GM12891 (cell line): ENCODE measurements at regions not wholly inside any gene's neighbourhood (a gene's known extent, or its start where the extent isn't known, plus 50 kb on each side); places are given as distances from the start of the nearest gene placed in this dataset.

Source experiments
- DNase-seq: peaks from one replicate; pipeline ENCODE4 v3.0.0; 2011; ENCODE audit warnings: low spot score; ENCODE audit not compliant: insufficient read length
- FAIRE-seq: peaks from 2 replicates; lab custom pipeline; 2011; peaks lifted over from hg19 to GRCh38; lab: Jason Lieb, UNC
- PAX5 ChIP-seq: IDR thresholded peaks from 2 replicates; pipeline ENCODE4 v1.6.1; 2011; ENCODE audit warnings: low read length, moderate library complexity, mild to moderate bottlenecking; ENCODE audit not compliant: insufficient read depth, severe bottlenecking
- POLR2A ChIP-seq: IDR thresholded peaks from 2 replicates; pipeline ENCODE4 v1.6.1; 2011; ENCODE audit warnings: low read depth, low read length, control low read depth
- POLR2AphosphoS5 ChIP-seq: IDR thresholded peaks from 2 replicates; pipeline ENCODE4 v1.6.1; 2011; ENCODE audit warnings: low read depth, low read length, control low read depth
- POU2F2 ChIP-seq: IDR thresholded peaks from 2 replicates; pipeline ENCODE4 v1.6.1; 2011; ENCODE audit warnings: low read depth, mild to moderate bottlenecking, control low read depth, low read length, moderate library complexity
- SPI1 ChIP-seq: IDR thresholded peaks from 2 replicates; pipeline ENCODE4 v1.6.1; 2011; ENCODE audit warnings: low read depth, low read length, control low read depth
- TAF1 ChIP-seq: IDR thresholded peaks from 2 replicates; pipeline ENCODE4 v1.6.1; 2011; ENCODE audit warnings: low read depth, low read length, control low read depth

- FAIRE-seq (no peak), DNase-seq (no peak)
- TF ChIP-seq POLR2AphosphoS5 (no peak), SPI1 (no peak), POU2F2 (no peak), TAF1 (no peak), POLR2A (no peak), PAX5 (no peak)
Measured at GRCh38 chr16:76756951-76757350, 434.0 kb upstream of the MON1B start.

GRCh38 chr16:76766538-76766937 is 424.5 kb upstream of the MON1B start:
- no peak for FAIRE-seq
- no peak for DNase-seq
- TF ChIP-seq SPI1: no peak
- TF ChIP-seq TAF1: no peak
- TF ChIP-seq POLR2A: no peak
- no peak for TF ChIP-seq PAX5
- TF ChIP-seq POU2F2: no peak
- no peak for TF ChIP-seq POLR2AphosphoS5

- FAIRE-seq (no peak), DNase-seq (no peak)
- TF ChIP-seq PAX5 (no peak), TAF1 (no peak), POLR2AphosphoS5 (no peak), POLR2A (no peak), POU2F2 (no peak), SPI1 (no peak)
Measured at GRCh38 chr16:76768316-76768715, 422.7 kb upstream of the MON1B start.

- TF ChIP-seq TAF1 (no peak), PAX5 (no peak)
- DNase-seq (no peak), FAIRE-seq (no peak)
Measured at GRCh38 chr16:76768948-76769347, 422.0 kb upstream of the MON1B start.

GRCh38 chr16:76771216-76771615 is 419.8 kb upstream of the MON1B start:
- no peak for TF ChIP-seq POU2F2
- TF ChIP-seq PAX5: no peak
- TF ChIP-seq POLR2A: no peak
- no peak for TF ChIP-seq TAF1
- TF ChIP-seq SPI1: no peak
- no peak for TF ChIP-seq POLR2AphosphoS5
- FAIRE-seq (no peak), DNase-seq (no peak)

- TF ChIP-seq POU2F2 (no peak), TAF1 (no peak), POLR2AphosphoS5 (no peak), SPI1 (no peak), POLR2A (no peak), PAX5 (no peak)
- DNase-seq (no peak), FAIRE-seq (no peak)
Measured at GRCh38 chr16:76777721-76778465, 413.1 kb upstream of the MON1B start.

- DNase-seq (no peak), FAIRE-seq (no peak)
- no peak for TF ChIP-seq SPI1
- no peak for TF ChIP-seq POLR2A
- no peak for TF ChIP-seq TAF1
- TF ChIP-seq PAX5: no peak
- no peak for TF ChIP-seq POLR2AphosphoS5
- no peak for TF ChIP-seq POU2F2
Measured at GRCh38 chr16:76780556-76780955, 410.4 kb upstream of the MON1B start.

- TF ChIP-seq POLR2A: no peak
- no peak for TF ChIP-seq TAF1
- no peak for TF ChIP-seq SPI1
- TF ChIP-seq POLR2AphosphoS5: no peak
- TF ChIP-seq POU2F2: no peak
- TF ChIP-seq PAX5: no peak
- DNase-seq: no peak
Measured at GRCh38 chr16:76784530-76784929, 406.5 kb upstream of the MON1B start.

GRCh38 chr16:76787394-76787793 is 403.6 kb upstream of the MON1B start:
- no peak for TF ChIP-seq POLR2AphosphoS5
- TF ChIP-seq POU2F2: no peak
- TF ChIP-seq PAX5: no peak
- no peak for TF ChIP-seq TAF1
- no peak for TF ChIP-seq POLR2A
- no peak for TF ChIP-seq SPI1
- DNase-seq: no peak
- no peak for FAIRE-seq

More at GRCh38 chr16:76784530-76784929, 406.5 kb upstream of the MON1B start:
- FAIRE-seq: no peak

- DNase-seq: no peak
- TF ChIP-seq TAF1 (no peak), POLR2A (no peak), SPI1 (no peak), POU2F2 (no peak), POLR2AphosphoS5 (no peak), PAX5 (no peak)
- FAIRE-seq: no peak
Measured at GRCh38 chr16:76791151-76791550, 399.8 kb upstream of the MON1B start.
